GM23338 (cell line): ENCODE measurements at regions not wholly inside any gene's neighbourhood (a gene's known extent, or its start where the extent isn't known, plus 50 kb on each side); places are given as distances from the start of the nearest gene placed in this dataset.

ENCODE experiments used
- EZH2 ChIP-seq: fragments of 200-600 bp; sonication (generic); IDR thresholded peaks from one replicate; pipeline ENCODE4 v1.8.0; 2017; ENCODE audit warnings: antibody characterized with exemption, mild to moderate bottlenecking, low read depth; ENCODE audit not compliant: unreplicated experiment
- TF ChIP-seq, protein P1 (sequence below), 2 experiments: fragments of 200-600 bp in 1 of 2; sonication (generic) in 1 of 2; conservative IDR thresholded peaks; 2 replicates each; pipeline versions ENCODE4 v1.5.1 to v1.6.1; 2016 to 2017; ENCODE audit warnings: antibody characterized with exemption in 2 of 2, low read depth in 2 of 2, mild to moderate bottlenecking in 2 of 2, moderate library complexity in 1 of 2

DNA sequence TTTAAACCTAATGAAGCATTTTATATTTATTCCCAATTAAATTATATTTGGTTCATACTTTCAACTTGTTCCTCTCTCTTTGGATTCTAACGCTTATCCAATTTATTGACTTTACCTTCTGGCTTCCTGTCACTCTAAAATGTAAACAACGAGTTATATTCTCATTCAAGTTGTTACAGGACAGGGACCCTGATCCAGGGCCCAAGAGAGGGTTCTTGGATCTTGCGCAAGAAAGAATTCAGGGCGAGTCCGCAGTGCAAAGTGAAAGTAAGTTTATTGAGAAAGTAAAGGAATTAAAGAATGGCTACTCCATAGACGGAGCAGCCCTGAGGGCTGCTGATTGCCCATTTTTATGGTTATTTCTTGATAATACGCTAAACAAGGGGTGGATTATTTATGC, 405.6 kb upstream of the API5 start:
- TF ChIP-seq, protein P1, sequence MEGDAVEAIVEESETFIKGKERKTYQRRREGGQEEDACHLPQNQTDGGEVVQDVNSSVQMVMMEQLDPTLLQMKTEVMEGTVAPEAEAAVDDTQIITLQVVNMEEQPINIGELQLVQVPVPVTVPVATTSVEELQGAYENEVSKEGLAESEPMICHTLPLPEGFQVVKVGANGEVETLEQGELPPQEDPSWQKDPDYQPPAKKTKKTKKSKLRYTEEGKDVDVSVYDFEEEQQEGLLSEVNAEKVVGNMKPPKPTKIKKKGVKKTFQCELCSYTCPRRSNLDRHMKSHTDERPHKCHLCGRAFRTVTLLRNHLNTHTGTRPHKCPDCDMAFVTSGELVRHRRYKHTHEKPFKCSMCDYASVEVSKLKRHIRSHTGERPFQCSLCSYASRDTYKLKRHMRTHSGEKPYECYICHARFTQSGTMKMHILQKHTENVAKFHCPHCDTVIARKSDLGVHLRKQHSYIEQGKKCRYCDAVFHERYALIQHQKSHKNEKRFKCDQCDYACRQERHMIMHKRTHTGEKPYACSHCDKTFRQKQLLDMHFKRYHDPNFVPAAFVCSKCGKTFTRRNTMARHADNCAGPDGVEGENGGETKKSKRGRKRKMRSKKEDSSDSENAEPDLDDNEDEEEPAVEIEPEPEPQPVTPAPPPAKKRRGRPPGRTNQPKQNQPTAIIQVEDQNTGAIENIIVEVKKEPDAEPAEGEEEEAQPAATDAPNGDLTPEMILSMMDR (conservative IDR thresholded peaks at IDR 0.05; ENCODE audit: low read depth in 2 of 2), result no peak
- TF ChIP-seq EZH2, result no peak
